ENCODE measurements at regions not wholly inside any gene's neighbourhood (a gene's known extent, or its start where the extent isn't known, plus 50 kb on each side); places are given as distances from the start of the nearest gene placed in this dataset.

DNA sequence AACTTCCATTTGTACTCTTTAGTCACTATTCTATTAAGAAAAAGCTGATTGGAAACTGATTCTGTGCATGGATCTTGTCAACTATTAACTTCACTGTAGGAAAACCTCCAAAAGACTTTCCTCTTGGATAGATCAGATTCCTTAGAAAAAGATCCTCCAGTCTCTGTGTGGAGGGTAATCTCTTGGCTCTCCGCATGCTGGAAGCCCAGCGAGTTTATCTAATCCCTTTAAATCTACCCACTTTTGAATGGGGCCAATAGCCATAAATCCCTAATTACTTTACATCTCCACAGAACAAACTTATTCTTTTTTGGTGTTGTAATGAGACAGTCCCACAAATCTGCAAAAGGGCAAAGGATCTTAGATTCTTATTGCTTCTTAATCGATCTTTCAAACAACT lies 1206.4 kb upstream of the ADGRL4 start:
- Histone ChIP-seq H3K27ac (no peak overlapping the region), H3K27me3 (no peaks in the 10 kb centered on the region), H3K4me1 (no peaks in the 10 kb centered on the region), H3K4me3 (no peak overlapping the region), H3K9me3 (no peaks in the 10 kb centered on the region), H3K36me3 (no peaks in the 10 kb centered on the region)
- intact Hi-C loops (cut with DNase I; ENCODE audit: low total_unique reads) = no loop called here
- no peak for DNase-seq (ENCODE audit: low spot score in 2 of 2)
- TF ChIP-seq POLR2AphosphoS5 (IDR thresholded peaks at IDR 0.05) = no peak
- no peak for TF ChIP-seq CTCF (IDR thresholded peaks at IDR 0.05)
- TF ChIP-seq POLR2A (IDR thresholded peaks at IDR 0.05) = no peak

GRCh38 chr1:80211691-80212380 lies 1205.3 kb upstream of the ADGRL4 start:
- Histone ChIP-seq H3K9me3 (no peaks in the 10 kb centered on the region), H3K27me3 (no peaks in the 10 kb centered on the region), H3K4me1 (no peaks in the 10 kb centered on the region), H3K4me3 (no peak overlapping the region), H3K27ac (no peak overlapping the region), H3K36me3 (no peaks in the 10 kb centered on the region)
- intact Hi-C loops (cut with DNase I; ENCODE audit: low total_unique reads) = no loop called here
- DNase-seq (ENCODE audit: low spot score in 2 of 2) = no peak
- TF ChIP-seq CTCF (IDR thresholded peaks at IDR 0.05) (no peak), POLR2AphosphoS5 (IDR thresholded peaks at IDR 0.05) (no peak), POLR2A (IDR thresholded peaks at IDR 0.05) (no peak)

GRCh38 chr1:80202118-80202517 lies 1195.6 kb upstream of the ADGRL4 start:
- H3K9me3 ChIP-seq = no peaks in the 10 kb centered on the region
- no peak for TF ChIP-seq POLR2A (IDR thresholded peaks at IDR 0.05)
- TF ChIP-seq CTCF (IDR thresholded peaks at IDR 0.05) = no peak
- no peak for TF ChIP-seq POLR2AphosphoS5 (IDR thresholded peaks at IDR 0.05)
- DNase-seq (ENCODE audit: low spot score in 2 of 2) = no peak
- no peaks in the 10 kb centered on the region for H3K4me1 ChIP-seq
- no peaks in the 10 kb centered on the region for H3K36me3 ChIP-seq
- no peak overlapping the region for H3K4me3 ChIP-seq
- H3K27ac ChIP-seq = no peak overlapping the region
- H3K27me3 ChIP-seq = no peaks in the 10 kb centered on the region
- intact Hi-C loops (cut with DNase I; ENCODE audit: low total_unique reads) = no loop called here

DNA sequence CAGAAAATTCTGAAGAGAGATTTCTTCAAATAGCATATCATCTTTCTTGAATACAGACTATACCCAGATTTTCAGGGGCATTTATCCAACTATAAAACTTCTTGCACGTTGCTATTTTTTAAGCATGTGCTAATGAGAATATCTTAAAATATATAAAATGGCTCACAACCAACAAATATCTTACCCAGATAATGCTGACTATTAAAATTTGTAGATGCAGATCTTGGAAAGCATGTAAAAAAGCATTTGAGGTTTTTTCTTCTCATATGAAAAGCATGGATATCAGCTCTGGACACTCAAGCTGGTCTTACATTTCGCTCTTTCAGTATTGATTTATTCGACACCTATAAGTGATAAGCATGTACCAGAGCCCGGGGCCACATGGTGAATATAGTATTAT lies 1187.7 kb upstream of the ADGRL4 start:
- intact Hi-C loops (cut with DNase I; ENCODE audit: low total_unique reads) = no loop called here
- Histone ChIP-seq H3K36me3 (no peaks in the 10 kb centered on the region), H3K27ac (no peak overlapping the region), H3K4me1 (no peaks in the 10 kb centered on the region), H3K9me3 (no peaks in the 10 kb centered on the region), H3K27me3 (no peaks in the 10 kb centered on the region), H3K4me3 (no peak overlapping the region)
- no peak for DNase-seq (ENCODE audit: low spot score in 2 of 2)
- no peak for TF ChIP-seq POLR2AphosphoS5 (IDR thresholded peaks at IDR 0.05)
- TF ChIP-seq CTCF (IDR thresholded peaks at IDR 0.05) = no peak
- TF ChIP-seq POLR2A (IDR thresholded peaks at IDR 0.05) = no peak

DNA sequence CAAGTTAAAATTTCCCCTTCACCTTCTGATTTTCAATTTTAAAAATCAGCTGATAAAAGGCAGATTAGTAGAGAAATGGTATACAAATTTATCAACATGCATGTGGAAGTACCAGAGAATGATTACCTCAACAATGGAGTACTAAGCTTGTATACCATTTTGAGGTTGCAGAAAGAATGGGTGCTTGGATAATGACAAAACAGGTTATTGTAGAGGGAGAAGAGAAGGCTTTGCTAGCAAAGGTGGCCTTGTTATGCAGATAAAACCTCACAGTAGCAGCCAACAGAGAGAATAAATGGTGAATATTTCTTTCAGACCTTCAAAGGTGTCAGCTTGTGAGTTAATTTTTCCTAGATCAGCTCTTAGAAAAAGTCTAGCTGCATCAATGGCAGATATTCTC lies 1174.9 kb upstream of the ADGRL4 start:
- H3K9me3 ChIP-seq = peaks cover 0 to 2% of the 10 kb centered on the region in 2 donors
- no peak for DNase-seq (ENCODE audit: low spot score in 2 of 2)
- H3K27me3 ChIP-seq = no peaks in the 10 kb centered on the region
- intact Hi-C loops (cut with DNase I; ENCODE audit: low total_unique reads) = no loop called here
- no peak overlapping the region for H3K27ac ChIP-seq
- no peak for TF ChIP-seq POLR2A (IDR thresholded peaks at IDR 0.05)
- no peak for TF ChIP-seq POLR2AphosphoS5 (IDR thresholded peaks at IDR 0.05)
- no peak for TF ChIP-seq CTCF (IDR thresholded peaks at IDR 0.05)
- no peaks in the 10 kb centered on the region for H3K36me3 ChIP-seq
- H3K4me3 ChIP-seq = no peak overlapping the region
- H3K4me1 ChIP-seq = no peaks in the 10 kb centered on the region

Data from breast epithelium (tissue), 4 donors.